ENCODE measurements at regions not wholly inside any gene's neighbourhood (a gene's known extent, or its start where the extent isn't known, plus 50 kb on each side); places are given as distances from the start of the nearest gene placed in this dataset.

DNA sequence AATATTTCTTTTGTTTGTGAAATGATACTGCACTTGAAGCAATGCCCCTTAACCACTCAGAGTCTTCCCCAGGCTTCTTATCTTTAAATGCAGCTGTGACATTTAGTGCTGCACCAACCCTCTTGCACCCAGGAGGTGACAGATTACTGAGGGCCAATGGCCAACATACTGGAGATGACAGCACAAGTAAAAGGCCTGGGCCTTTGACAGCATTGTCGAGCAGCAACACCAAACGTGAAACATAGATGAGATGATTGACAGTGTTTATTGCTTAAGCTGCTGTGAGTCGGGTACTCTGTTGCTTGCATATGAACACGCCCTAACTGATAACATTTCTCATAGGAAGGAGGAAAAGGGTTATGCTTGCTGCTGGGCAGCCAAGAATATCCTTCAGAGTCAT is 80.3 kb downstream of the THNSL2 start:
- no peak for DNase-seq

DNA sequence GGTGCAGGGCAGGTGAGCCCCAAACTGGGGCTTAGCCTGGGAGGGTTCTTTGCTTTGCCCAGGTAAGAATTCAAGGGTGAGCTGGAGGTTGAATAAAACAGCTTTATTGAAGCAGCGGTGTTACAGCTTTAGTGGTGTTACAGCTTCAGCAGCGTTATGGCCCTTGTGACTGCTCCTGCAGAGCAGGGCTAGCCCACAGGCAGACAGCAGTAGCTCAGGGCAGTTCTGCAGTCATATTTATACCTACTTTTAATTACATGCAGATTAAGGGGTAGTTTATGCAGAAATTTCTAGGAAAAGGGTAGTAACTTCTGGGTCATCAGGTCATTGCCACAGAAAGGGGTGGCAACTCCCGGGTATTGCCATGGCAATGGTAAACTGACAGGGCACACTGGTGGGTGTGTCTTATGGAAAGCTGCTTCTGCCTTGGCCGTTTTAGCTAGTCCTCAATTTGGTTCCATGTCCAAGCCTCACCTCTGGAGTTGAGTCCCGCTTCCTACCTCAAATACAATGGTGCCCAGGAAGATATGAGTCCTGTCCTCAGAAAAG is 78.2 kb downstream of the THNSL2 start:
- intact Hi-C loops (cut with DNase I, micrococcal nuclease), result no loop called here
- no peak overlapping the region for H3K4me3 ChIP-seq
- TF ChIP-seq, protein P1, sequence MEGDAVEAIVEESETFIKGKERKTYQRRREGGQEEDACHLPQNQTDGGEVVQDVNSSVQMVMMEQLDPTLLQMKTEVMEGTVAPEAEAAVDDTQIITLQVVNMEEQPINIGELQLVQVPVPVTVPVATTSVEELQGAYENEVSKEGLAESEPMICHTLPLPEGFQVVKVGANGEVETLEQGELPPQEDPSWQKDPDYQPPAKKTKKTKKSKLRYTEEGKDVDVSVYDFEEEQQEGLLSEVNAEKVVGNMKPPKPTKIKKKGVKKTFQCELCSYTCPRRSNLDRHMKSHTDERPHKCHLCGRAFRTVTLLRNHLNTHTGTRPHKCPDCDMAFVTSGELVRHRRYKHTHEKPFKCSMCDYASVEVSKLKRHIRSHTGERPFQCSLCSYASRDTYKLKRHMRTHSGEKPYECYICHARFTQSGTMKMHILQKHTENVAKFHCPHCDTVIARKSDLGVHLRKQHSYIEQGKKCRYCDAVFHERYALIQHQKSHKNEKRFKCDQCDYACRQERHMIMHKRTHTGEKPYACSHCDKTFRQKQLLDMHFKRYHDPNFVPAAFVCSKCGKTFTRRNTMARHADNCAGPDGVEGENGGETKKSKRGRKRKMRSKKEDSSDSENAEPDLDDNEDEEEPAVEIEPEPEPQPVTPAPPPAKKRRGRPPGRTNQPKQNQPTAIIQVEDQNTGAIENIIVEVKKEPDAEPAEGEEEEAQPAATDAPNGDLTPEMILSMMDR (IDR thresholded peaks at IDR 0.05), result no peak
- no peak for ATAC-seq
- no peak for DNase-seq
- H3K4me1 ChIP-seq (ENCODE audit: low read depth), result no peaks in the 10 kb centered on the region
- no peaks in the 10 kb centered on the region for H3K36me3 ChIP-seq (ENCODE audit: low read depth)
- no peaks in the 10 kb centered on the region for H3K9me3 ChIP-seq

More for the DNA sequence above, 80.3 kb downstream of the THNSL2 start:
- TF ChIP-seq, protein P1 (IDR thresholded peaks at IDR 0.05), result no peak
- Histone ChIP-seq H3K4me1 (ENCODE audit: low read depth) (no peaks in the 10 kb centered on the region), H3K4me3 (no peak overlapping the region), H3K36me3 (ENCODE audit: low read depth) (no peaks in the 10 kb centered on the region), H3K9me3 (no peaks in the 10 kb centered on the region)
- ATAC-seq, result peak; percentile 31
- intact Hi-C loops (cut with DNase I, micrococcal nuclease), result no loop called here

DNA sequence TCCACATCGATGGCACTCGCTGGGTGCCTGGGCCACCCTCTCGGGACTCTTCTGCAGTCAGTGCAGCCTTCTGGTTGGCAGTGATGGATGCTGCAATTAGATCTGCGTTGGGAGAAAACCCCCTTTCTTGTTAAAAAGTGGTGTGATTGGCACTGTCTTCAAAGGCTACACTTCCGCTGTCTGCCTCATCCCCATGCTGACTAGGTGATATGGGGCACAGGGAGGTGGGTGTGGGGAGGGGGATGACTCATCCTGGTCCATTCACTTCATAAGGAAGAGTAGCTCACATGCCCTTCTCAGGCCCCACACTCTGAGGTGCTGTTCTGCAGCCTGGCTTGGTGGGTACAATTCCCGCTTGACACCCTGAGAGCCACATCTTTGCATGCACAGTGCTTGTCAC is 77.4 kb downstream of the THNSL2 start:
- DNase-seq (no peak), ATAC-seq (no peak)
- no peak overlapping the region for H3K4me3 ChIP-seq
- intact Hi-C loops (cut with DNase I, micrococcal nuclease), result no loop called here
- no peaks in the 10 kb centered on the region for H3K9me3 ChIP-seq
- TF ChIP-seq, protein P1 (IDR thresholded peaks at IDR 0.05), result no peak
- H3K4me1 ChIP-seq (ENCODE audit: low read depth), result no peaks in the 10 kb centered on the region
- no peaks in the 10 kb centered on the region for H3K36me3 ChIP-seq (ENCODE audit: low read depth)

DNA sequence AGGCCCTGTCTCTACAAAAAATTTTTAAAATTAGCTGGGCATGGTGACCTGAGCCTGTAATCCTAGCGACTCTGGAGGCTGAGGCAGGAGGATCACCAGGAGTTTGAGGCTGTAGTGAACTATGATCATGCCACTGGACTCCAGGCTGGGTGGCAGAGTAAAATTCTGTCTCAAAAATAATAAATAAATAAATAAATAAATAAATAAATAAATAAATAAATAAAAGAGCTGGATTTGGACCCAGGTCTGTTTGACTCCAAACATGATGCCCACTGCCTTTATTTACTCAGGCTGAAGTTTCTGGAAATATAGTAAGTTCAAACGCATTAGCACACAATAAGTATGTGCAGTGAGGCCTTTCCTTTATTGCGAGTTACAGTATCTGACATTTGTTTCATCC is 75.0 kb downstream of the THNSL2 start:
- Histone ChIP-seq H3K4me1 (ENCODE audit: low read depth) (no peaks in the 10 kb centered on the region), H3K4me3 (no peak overlapping the region), H3K9me3 (no peaks in the 10 kb centered on the region), H3K36me3 (ENCODE audit: low read depth) (no peaks in the 10 kb centered on the region)
- DNase-seq (no peak), ATAC-seq (no peak)
- TF ChIP-seq, protein P1 (IDR thresholded peaks at IDR 0.05), result no peak
- intact Hi-C loops (cut with DNase I, micrococcal nuclease), result no loop called here

DNA sequence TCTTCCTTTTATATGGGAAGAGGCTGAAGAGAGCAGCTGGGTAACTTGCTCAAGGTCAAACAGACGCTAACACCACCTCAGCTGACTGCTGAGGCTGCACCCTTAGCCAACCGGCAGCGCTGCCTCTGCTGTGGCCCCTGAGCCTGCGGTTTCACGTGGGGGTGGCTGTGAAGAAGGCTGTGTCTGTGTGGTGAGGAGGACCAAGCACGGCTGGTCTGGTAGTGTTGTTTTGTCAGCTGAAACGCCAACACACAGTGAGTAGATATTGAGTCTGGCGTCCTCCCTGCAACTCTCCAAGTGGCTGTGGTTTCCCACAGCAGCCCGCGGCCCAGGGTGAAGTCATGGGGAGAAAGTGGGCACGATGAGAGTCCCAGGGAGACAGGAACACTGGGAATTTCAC is 69.6 kb downstream of the THNSL2 start:
- DNase-seq (peak in 1 of 3 donors; percentile 55), ATAC-seq (peak; percentile 51)
- H3K4me1 ChIP-seq (ENCODE audit: low read depth), result no peaks in the 10 kb centered on the region
- H3K4me3 ChIP-seq, result no peak overlapping the region
- H3K9me3 ChIP-seq, result no peaks in the 10 kb centered on the region
- TF ChIP-seq, protein P1 (IDR thresholded peaks at IDR 0.05), result no peak
- intact Hi-C loops (cut with DNase I, micrococcal nuclease), result no loop called here
- H3K36me3 ChIP-seq (ENCODE audit: low read depth), result no peaks in the 10 kb centered on the region

DNA sequence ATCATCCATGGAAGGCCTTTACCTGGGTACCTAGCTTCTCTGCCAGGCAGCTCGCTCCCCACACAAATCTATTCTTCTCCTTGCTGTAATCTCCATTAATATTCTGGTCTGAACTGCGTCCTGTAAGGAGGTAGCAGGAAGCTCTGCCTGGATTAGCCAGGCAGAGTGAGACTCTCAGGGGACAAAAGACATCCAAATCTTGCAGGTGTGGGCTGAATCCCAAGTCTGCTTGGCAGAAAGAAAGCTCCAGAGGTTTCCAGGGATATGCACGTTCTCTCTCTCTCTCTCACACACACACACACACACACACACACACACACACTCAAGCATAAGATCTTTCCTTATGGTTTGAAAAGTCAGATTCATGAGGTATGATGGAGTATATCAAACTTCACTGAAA is 66.5 kb downstream of the THNSL2 start:
- intact Hi-C loops (cut with DNase I, micrococcal nuclease), result no loop called here
- ATAC-seq (no peak), DNase-seq (no peak)
- H3K4me3 ChIP-seq, result no peak overlapping the region
- no peaks in the 10 kb centered on the region for H3K36me3 ChIP-seq (ENCODE audit: low read depth)
- H3K4me1 ChIP-seq (ENCODE audit: low read depth), result no peaks in the 10 kb centered on the region
- no peaks in the 10 kb centered on the region for H3K9me3 ChIP-seq
- TF ChIP-seq, protein P1 (IDR thresholded peaks at IDR 0.05), result no peak

All from mucosa of descending colon (tissue), 3 donors.